Uterus (tissue), 3 donors: ENCODE measurements at regions not wholly inside any gene's neighbourhood (a gene's known extent, or its start where the extent isn't known, plus 50 kb on each side); places are given as distances from the start of the nearest gene placed in this dataset.
A peak's percentile ranks its signal among the peaks of the same experiment; 100 is the strongest.

ENCODE experiments used
- DNase-seq, 2 donors: peaks; one replicate each; pipeline ENCODE4 v3.0.0-alpha.2; 2019 to 2020
- H3K27ac ChIP-seq, 2 donors: fragments of 200-600 bp; sonication (generic); 1 replicate in 1 of 2; 2 replicates in 1 of 2; pipeline ENCODE4 v1.5.1; 2016 to 2018
- H3K27me3 ChIP-seq, 2 donors: fragments of 200-600 bp; sonication (generic); one replicate each; pipeline ENCODE4 v1.5.1; 2018 to 2019; ENCODE audit warnings: control low read depth in 1 of 2
- H3K36me3 ChIP-seq, 2 donors: fragments of 200-600 bp; sonication (generic); one replicate each; pipeline ENCODE4 v1.5.1; 2019; ENCODE audit warnings: control low read depth in 1 of 2
- H3K4me1 ChIP-seq, 2 donors: fragments of 200-600 bp; sonication (generic); one replicate each; pipeline ENCODE4 v1.5.1; 2018 to 2019; ENCODE audit warnings: control low read depth in 1 of 2
- H3K4me3 ChIP-seq, 2 donors: fragments of 200-600 bp; sonication (generic); 1 replicate in 1 of 2; 2 replicates in 1 of 2; pipeline ENCODE4 v1.5.1; 2018 to 2019; ENCODE audit warnings: mild to moderate bottlenecking in 1 of 2
- H3K9me3 ChIP-seq, 2 donors: fragments of 200-600 bp; sonication (generic); one replicate each; pipeline ENCODE4 v1.5.1; 2019; ENCODE audit warnings: control low read depth in 1 of 2
- POLR2A ChIP-seq, 2 donors: fragments of 450-650 bp; IDR thresholded peaks; one replicate each; pipeline ENCODE4 v1.6.1; 2016; ENCODE audit warnings: antibody characterized with exemption in 2 of 2, mild to moderate bottlenecking in 1 of 2, moderate library complexity in 1 of 2
- intact Hi-C: fragments of 100-400 bp; cut with DNase I; formaldehyde crosslinking; loops from one replicate; pipeline ENCODE4 v1.15.1; 2023; ENCODE audit warnings: low total_unique reads
- TF ChIP-seq, protein P1 (sequence below), 4 experiments: fragments of 200-600 bp in 2 of 4; fragments of 450-650 bp in 2 of 4; sonication (generic) in 2 of 4; IDR thresholded peaks; one replicate each; pipeline ENCODE4 v1.5.1; 2016 to 2019; ENCODE audit warnings: antibody characterized with exemption in 4 of 4, mild to moderate bottlenecking in 2 of 4, moderate library complexity in 1 of 4
- donor health status: DM: yes; HTN: yes; CAD: no.

GRCh38 chr16:55253987-55254386 is 70.0 kb upstream of the IRX6 start:
- no peak for TF ChIP-seq POLR2A (IDR thresholded peaks at IDR 0.05)
- TF ChIP-seq, protein P1, sequence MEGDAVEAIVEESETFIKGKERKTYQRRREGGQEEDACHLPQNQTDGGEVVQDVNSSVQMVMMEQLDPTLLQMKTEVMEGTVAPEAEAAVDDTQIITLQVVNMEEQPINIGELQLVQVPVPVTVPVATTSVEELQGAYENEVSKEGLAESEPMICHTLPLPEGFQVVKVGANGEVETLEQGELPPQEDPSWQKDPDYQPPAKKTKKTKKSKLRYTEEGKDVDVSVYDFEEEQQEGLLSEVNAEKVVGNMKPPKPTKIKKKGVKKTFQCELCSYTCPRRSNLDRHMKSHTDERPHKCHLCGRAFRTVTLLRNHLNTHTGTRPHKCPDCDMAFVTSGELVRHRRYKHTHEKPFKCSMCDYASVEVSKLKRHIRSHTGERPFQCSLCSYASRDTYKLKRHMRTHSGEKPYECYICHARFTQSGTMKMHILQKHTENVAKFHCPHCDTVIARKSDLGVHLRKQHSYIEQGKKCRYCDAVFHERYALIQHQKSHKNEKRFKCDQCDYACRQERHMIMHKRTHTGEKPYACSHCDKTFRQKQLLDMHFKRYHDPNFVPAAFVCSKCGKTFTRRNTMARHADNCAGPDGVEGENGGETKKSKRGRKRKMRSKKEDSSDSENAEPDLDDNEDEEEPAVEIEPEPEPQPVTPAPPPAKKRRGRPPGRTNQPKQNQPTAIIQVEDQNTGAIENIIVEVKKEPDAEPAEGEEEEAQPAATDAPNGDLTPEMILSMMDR (IDR thresholded peaks at IDR 0.05), result no peak
- Histone ChIP-seq H3K27ac (no peak overlapping the region), H3K4me1 (no peaks in the 10 kb centered on the region), H3K4me3 (no peak overlapping the region), H3K9me3 (no peaks in the 10 kb centered on the region), H3K36me3 (no peaks in the 10 kb centered on the region), H3K27me3 (no peaks in the 10 kb centered on the region)
- intact Hi-C loops, result no loop called here
- no peak for DNase-seq

DNA sequence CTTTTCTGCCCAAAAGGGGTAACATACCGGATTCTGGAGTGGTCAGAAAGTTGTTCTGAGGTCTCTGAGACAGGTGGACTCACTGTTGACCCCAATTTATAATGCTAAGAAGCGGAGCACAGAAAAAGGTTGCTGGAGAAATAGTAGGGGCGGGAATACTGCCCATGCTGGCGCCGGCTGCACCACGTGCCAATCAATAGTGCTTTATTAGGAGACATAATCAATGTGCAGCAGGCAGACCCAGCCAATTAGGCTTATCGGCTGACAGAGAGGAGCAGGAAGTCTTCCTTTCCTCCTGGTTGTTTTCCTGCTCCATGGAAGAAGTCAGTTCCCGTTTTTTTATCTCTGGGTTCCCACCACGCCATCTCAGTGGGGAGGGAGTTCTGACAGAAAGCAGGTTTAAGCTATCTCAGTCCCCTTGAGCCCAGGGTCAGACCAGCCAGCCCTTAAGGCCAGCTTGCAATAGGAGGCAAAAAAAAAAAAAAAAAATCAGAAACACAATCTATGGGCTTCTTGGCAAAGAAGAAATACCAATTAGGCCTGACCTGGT is 68.2 kb upstream of the IRX6 start:
- H3K9me3 ChIP-seq, result no peaks in the 10 kb centered on the region
- H3K27ac ChIP-seq, result no peak overlapping the region
- no peak overlapping the region for H3K4me3 ChIP-seq
- H3K36me3 ChIP-seq, result no peaks in the 10 kb centered on the region
- DNase-seq, result no peak
- intact Hi-C loops, result no loop called here
- no peaks in the 10 kb centered on the region for H3K4me1 ChIP-seq
- TF ChIP-seq POLR2A (IDR thresholded peaks at IDR 0.05), result no peak
- TF ChIP-seq, protein P1 (IDR thresholded peaks at IDR 0.05), result no peak
- H3K27me3 ChIP-seq, result no peaks in the 10 kb centered on the region

DNA sequence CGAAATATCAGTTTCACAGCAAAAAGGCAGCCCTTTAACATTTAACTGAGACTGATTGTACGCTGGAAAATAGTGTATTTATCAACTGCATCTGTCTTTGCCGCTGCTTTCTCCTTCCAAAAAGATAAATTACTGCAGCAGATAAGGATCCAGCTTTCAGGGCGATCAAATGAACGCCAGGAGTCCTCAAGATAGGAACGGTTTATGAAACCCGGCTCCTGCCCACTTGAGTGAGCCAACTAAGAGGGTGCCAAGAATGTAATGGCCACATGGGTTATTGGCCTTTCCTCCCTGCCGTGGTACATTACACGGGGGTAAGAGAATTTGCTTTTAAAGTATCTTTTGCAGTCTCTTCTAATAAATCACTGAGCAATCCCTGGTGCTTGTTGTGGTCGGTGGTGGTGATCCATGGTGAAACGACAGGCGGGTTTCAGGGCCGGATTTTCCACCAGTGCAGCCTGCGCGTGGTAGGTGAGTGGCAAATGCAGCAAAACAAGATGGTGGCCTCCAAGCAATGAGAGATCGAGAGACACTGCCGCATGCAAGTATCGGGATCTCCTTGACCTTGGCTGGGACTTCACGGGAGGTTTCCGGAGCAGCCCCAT is 67.5 kb upstream of the IRX6 start:
- Histone ChIP-seq H3K27me3 (no peaks in the 10 kb centered on the region), H3K9me3 (no peaks in the 10 kb centered on the region), H3K4me3 (no peak overlapping the region), H3K27ac (no peak overlapping the region), H3K36me3 (no peaks in the 10 kb centered on the region), H3K4me1 (no peaks in the 10 kb centered on the region)
- TF ChIP-seq, protein P1 (IDR thresholded peaks at IDR 0.05), result no peak
- TF ChIP-seq POLR2A (IDR thresholded peaks at IDR 0.05), result no peak
- intact Hi-C loops, result no loop called here
- DNase-seq, result no peak

GRCh38 chr16:55257966-55258613 is 65.9 kb upstream of the IRX6 start:
- no peak overlapping the region for H3K4me3 ChIP-seq
- H3K27me3 ChIP-seq, result no peaks in the 10 kb centered on the region
- TF ChIP-seq, protein P1 (IDR thresholded peaks at IDR 0.05), result peak in 2 of 4 experiments; percentile 7 to 30
- no peak for TF ChIP-seq POLR2A (IDR thresholded peaks at IDR 0.05)
- DNase-seq, result no peak
- intact Hi-C loops, result no loop called here
- H3K9me3 ChIP-seq, result no peaks in the 10 kb centered on the region
- H3K36me3 ChIP-seq, result no peaks in the 10 kb centered on the region
- no peak overlapping the region for H3K27ac ChIP-seq
- no peaks in the 10 kb centered on the region for H3K4me1 ChIP-seq

GRCh38 chr16:55261301-55261700 is 62.7 kb upstream of the IRX6 start:
- Histone ChIP-seq H3K4me3 (no peak overlapping the region), H3K27me3 (no peaks in the 10 kb centered on the region), H3K9me3 (no peaks in the 10 kb centered on the region), H3K27ac (no peak overlapping the region), H3K36me3 (no peaks in the 10 kb centered on the region), H3K4me1 (no peaks in the 10 kb centered on the region)
- DNase-seq, result no peak
- intact Hi-C loops, result no loop called here
- no peak for TF ChIP-seq POLR2A (IDR thresholded peaks at IDR 0.05)
- TF ChIP-seq, protein P1 (IDR thresholded peaks at IDR 0.05), result no peak
